ENCODE measurements at regions not wholly inside any gene's neighbourhood (a gene's known extent, or its start where the extent isn't known, plus 50 kb on each side); places are given as distances from the start of the nearest gene placed in this dataset.

DNA sequence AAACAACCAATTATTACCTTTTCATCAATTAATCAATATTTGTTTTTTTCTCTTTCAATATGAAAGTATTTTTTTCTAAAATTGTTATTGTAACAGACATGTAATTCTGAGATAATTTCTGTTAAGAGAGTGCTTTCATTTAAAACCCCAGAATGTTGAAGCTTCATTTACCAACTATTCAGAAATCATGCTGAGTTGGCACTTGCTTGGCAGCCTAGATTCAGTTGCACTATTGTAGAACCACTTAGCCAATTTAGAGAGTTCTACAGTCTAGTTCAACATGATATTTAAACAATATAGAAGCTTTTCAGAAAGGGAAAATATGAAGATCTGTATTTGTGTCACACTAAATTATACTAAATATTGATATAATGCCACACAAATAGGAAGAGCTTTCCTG, 56.1 kb upstream of the NKAIN2 start:
- Histone ChIP-seq H3K9me2 (replicated peaks; ENCODE audit: insufficient read depth, low read length) (no peaks in the 10 kb centered on the region), H3K79me2 (ENCODE audit: low read length) (no peaks in the 10 kb centered on the region), H3K36me3 (replicated peaks; ENCODE audit: insufficient read depth, low read length) (no peaks in the 10 kb centered on the region), H3K27me3 (replicated peaks; ENCODE audit: insufficient read depth, low read length) (no peaks in the 10 kb centered on the region), H3K27ac (ENCODE audit: low read length) (no peak overlapping the region), H3F3A (ENCODE audit: insufficient read depth, low read length) (no peaks in the 10 kb centered on the region), H3K4me2 (ENCODE audit: low read depth, low read length) (no peak overlapping the region), H2AFZ (ENCODE audit: low read length) (no peak overlapping the region), H3K4me3 (ENCODE audit: low read length) (no peak overlapping the region), H4K20me1 (ENCODE audit: insufficient read depth, low read length) (no peaks in the 10 kb centered on the region), H3K9ac (ENCODE audit: low read length) (no peak overlapping the region), H3K4me1 (ENCODE audit: low read length) (no peaks in the 10 kb centered on the region), H3K9me3 (replicated peaks; ENCODE audit: insufficient read depth, low read length) (no peaks in the 10 kb centered on the region)
- no peak for DNase-seq
- no peak for TF ChIP-seq EZH2phosphoT487 (IDR thresholded peaks at IDR 0.05; ENCODE audit: low read length)
- TF ChIP-seq EZH2 (optimal IDR thresholded peaks at IDR 0.05; ENCODE audit: low read depth, low read length): no peak
- TF ChIP-seq, protein P1, sequence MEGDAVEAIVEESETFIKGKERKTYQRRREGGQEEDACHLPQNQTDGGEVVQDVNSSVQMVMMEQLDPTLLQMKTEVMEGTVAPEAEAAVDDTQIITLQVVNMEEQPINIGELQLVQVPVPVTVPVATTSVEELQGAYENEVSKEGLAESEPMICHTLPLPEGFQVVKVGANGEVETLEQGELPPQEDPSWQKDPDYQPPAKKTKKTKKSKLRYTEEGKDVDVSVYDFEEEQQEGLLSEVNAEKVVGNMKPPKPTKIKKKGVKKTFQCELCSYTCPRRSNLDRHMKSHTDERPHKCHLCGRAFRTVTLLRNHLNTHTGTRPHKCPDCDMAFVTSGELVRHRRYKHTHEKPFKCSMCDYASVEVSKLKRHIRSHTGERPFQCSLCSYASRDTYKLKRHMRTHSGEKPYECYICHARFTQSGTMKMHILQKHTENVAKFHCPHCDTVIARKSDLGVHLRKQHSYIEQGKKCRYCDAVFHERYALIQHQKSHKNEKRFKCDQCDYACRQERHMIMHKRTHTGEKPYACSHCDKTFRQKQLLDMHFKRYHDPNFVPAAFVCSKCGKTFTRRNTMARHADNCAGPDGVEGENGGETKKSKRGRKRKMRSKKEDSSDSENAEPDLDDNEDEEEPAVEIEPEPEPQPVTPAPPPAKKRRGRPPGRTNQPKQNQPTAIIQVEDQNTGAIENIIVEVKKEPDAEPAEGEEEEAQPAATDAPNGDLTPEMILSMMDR (IDR thresholded peaks at IDR 0.05; ENCODE audit: low read length): no peak

DNA sequence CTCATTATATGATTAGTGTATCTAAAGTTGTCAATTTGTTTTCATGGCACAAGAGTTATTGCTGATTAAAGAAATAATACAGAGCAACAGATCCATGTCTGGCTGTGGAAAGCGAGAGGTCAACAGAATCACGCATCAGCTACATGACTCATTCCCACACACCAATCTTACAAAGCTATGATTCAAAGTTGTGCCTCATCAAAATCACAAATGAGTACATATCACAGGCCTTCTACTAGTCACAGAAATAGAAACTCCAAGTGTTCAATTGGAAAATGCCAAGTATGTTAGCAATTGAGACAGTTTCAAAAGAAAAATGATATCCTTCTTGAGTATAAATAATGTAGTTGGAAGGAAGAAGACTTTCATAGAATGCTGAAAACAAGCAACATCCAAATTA, 57.8 kb upstream of the NKAIN2 start:
- H3K27ac ChIP-seq (ENCODE audit: low read length): no peak overlapping the region

DNA sequence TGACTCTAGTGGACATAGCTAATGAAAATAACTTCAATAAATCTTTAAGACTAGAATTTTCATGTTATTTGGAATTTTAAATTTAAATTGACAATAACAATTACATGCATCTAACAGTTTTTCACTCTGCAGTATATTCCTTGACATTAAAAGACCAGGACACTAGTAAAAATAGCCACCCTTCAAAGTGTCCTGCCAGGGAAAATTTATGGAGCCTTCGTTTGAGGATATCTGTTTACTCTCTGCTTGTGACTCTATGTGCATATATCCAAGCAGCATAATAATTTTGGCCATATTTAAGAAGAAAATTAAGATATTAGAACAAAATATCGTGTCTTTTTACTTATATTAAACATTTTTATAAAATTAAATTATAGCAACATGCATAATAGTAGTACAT, 58.8 kb upstream of the NKAIN2 start:
- no peak overlapping the region for H3K27ac ChIP-seq (ENCODE audit: low read length)
- H3K9me3 ChIP-seq (replicated peaks; ENCODE audit: insufficient read depth, low read length): no peaks in the 10 kb centered on the region
- no peaks in the 10 kb centered on the region for H3K9me2 ChIP-seq (replicated peaks; ENCODE audit: insufficient read depth, low read length)
- no peak overlapping the region for H2AFZ ChIP-seq (ENCODE audit: low read length)
- no peak overlapping the region for H3K9ac ChIP-seq (ENCODE audit: low read length)
- no peaks in the 10 kb centered on the region for H3F3A ChIP-seq (ENCODE audit: insufficient read depth, low read length)
- no peaks in the 10 kb centered on the region for H3K79me2 ChIP-seq (ENCODE audit: low read length)
- no peaks in the 10 kb centered on the region for H3K27me3 ChIP-seq (replicated peaks; ENCODE audit: insufficient read depth, low read length)
- no peak overlapping the region for H3K4me2 ChIP-seq (ENCODE audit: low read depth, low read length)
- no peaks in the 10 kb centered on the region for H3K36me3 ChIP-seq (replicated peaks; ENCODE audit: insufficient read depth, low read length)
- DNase-seq: no peak
- TF ChIP-seq EZH2phosphoT487 (IDR thresholded peaks at IDR 0.05; ENCODE audit: low read length) (no peak), EZH2 (optimal IDR thresholded peaks at IDR 0.05; ENCODE audit: low read depth, low read length) (no peak)
- TF ChIP-seq, protein P1 (IDR thresholded peaks at IDR 0.05; ENCODE audit: low read length): no peak
- no peaks in the 10 kb centered on the region for H3K4me1 ChIP-seq (ENCODE audit: low read length)
- no peak overlapping the region for H3K4me3 ChIP-seq (ENCODE audit: low read length)
- H4K20me1 ChIP-seq (ENCODE audit: insufficient read depth, low read length): no peaks in the 10 kb centered on the region

More for the DNA sequence above, 57.8 kb upstream of the NKAIN2 start:
- Histone ChIP-seq H4K20me1 (ENCODE audit: insufficient read depth, low read length) (no peaks in the 10 kb centered on the region), H3K36me3 (replicated peaks; ENCODE audit: insufficient read depth, low read length) (no peaks in the 10 kb centered on the region), H3K9ac (ENCODE audit: low read length) (no peak overlapping the region), H3K27me3 (replicated peaks; ENCODE audit: insufficient read depth, low read length) (no peaks in the 10 kb centered on the region), H3K9me3 (replicated peaks; ENCODE audit: insufficient read depth, low read length) (no peaks in the 10 kb centered on the region), H3K4me3 (ENCODE audit: low read length) (no peak overlapping the region), H3F3A (ENCODE audit: insufficient read depth, low read length) (no peaks in the 10 kb centered on the region), H3K79me2 (ENCODE audit: low read length) (no peaks in the 10 kb centered on the region), H3K9me2 (replicated peaks; ENCODE audit: insufficient read depth, low read length) (no peaks in the 10 kb centered on the region), H3K4me2 (ENCODE audit: low read depth, low read length) (no peak overlapping the region), H3K4me1 (ENCODE audit: low read length) (no peaks in the 10 kb centered on the region), H2AFZ (ENCODE audit: low read length) (no peak overlapping the region)
- TF ChIP-seq EZH2phosphoT487 (IDR thresholded peaks at IDR 0.05; ENCODE audit: low read length): no peak
- no peak for DNase-seq

DNA sequence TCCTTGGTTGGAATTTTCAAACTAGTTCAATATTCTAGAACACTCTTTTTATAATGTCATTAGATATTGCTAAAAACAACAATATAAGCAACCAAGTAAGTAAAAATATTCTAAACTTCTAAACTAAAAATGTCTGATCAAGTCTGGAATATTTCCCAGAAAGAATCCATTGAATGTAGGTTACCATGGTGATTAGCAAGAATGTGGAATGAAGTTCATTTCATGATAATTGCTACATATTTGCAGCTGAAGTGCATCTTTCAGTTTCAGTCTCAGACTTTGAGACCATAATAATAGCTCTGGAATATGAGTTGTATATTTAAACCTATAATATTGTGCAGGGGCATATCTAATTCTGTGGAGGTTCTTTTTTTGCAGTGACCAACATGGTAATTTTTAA, 61.0 kb upstream of the NKAIN2 start:
- H3K4me2 ChIP-seq (ENCODE audit: low read depth, low read length): no peak overlapping the region
- H4K20me1 ChIP-seq (ENCODE audit: insufficient read depth, low read length): no peaks in the 10 kb centered on the region
- no peaks in the 10 kb centered on the region for H3K27me3 ChIP-seq (replicated peaks; ENCODE audit: insufficient read depth, low read length)
- H3K79me2 ChIP-seq (ENCODE audit: low read length): no peaks in the 10 kb centered on the region
- no peak for TF ChIP-seq EZH2phosphoT487 (IDR thresholded peaks at IDR 0.05; ENCODE audit: low read length)
- TF ChIP-seq EZH2 (optimal IDR thresholded peaks at IDR 0.05; ENCODE audit: low read depth, low read length): no peak
- TF ChIP-seq, protein P1 (IDR thresholded peaks at IDR 0.05; ENCODE audit: low read length): no peak
- H3K27ac ChIP-seq (ENCODE audit: low read length): no peak overlapping the region
- DNase-seq: no peak
- H3K9me2 ChIP-seq (replicated peaks; ENCODE audit: insufficient read depth, low read length): no peaks in the 10 kb centered on the region
- no peak overlapping the region for H3K4me3 ChIP-seq (ENCODE audit: low read length)
- H3K4me1 ChIP-seq (ENCODE audit: low read length): no peaks in the 10 kb centered on the region
- no peak overlapping the region for H3K9ac ChIP-seq (ENCODE audit: low read length)
- no peak overlapping the region for H2AFZ ChIP-seq (ENCODE audit: low read length)
- H3F3A ChIP-seq (ENCODE audit: insufficient read depth, low read length): no peaks in the 10 kb centered on the region
- no peaks in the 10 kb centered on the region for H3K9me3 ChIP-seq (replicated peaks; ENCODE audit: insufficient read depth, low read length)
- H3K36me3 ChIP-seq (replicated peaks; ENCODE audit: insufficient read depth, low read length): no peaks in the 10 kb centered on the region
